NCI-H345 (cell line): ENCODE measurements at regions not wholly inside any gene's neighbourhood (a gene's known extent, or its start where the extent isn't known, plus 50 kb on each side); places are given as distances from the start of the nearest gene placed in this dataset.

Source experiments
- DNase-seq: peaks from one replicate; lab custom pipeline; 2025; lab: John Stamatoyannopoulos, UW

- DNase-seq, result no peak
Observed at GRCh38 chr1:5522531-5523145, 469.6 kb downstream of the NPHP4 start.

GRCh38 chr1:5519366-5520135, 472.7 kb downstream of the NPHP4 start:
- no peak for DNase-seq

GRCh38 chr1:5516756-5517155, 475.5 kb downstream of the NPHP4 start:
- DNase-seq, result no peak

GRCh38 chr1:5515501-5515900, 476.7 kb downstream of the NPHP4 start:
- no peak for DNase-seq

- peak; percentile 78 for DNase-seq
Observed at GRCh38 chr1:5514527-5515183, 477.6 kb downstream of the NPHP4 start.

- peak; percentile 94 for DNase-seq
Observed at GRCh38 chr1:5513846-5514526, 478.2 kb downstream of the NPHP4 start.

- DNase-seq, result no peak
Observed at GRCh38 chr1:5513179-5513578, 479.0 kb downstream of the NPHP4 start.

- no peak for DNase-seq
Observed at GRCh38 chr1:5511381-5512097, 480.7 kb downstream of the NPHP4 start.

GRCh38 chr1:5509664-5510452, 482.4 kb downstream of the NPHP4 start:
- DNase-seq, result peak; percentile 61

GRCh38 chr1:5508669-5509330, 483.4 kb downstream of the NPHP4 start:
- no peak for DNase-seq

GRCh38 chr1:5507340-5507739, 484.9 kb downstream of the NPHP4 start:
- DNase-seq, result peak; percentile 86

- DNase-seq, result no peak
Observed at GRCh38 chr1:5506634-5507033, 485.6 kb downstream of the NPHP4 start.

- DNase-seq, result no peak
Observed at GRCh38 chr1:5505944-5506343, 486.3 kb downstream of the NPHP4 start.

- no peak for DNase-seq
Observed at GRCh38 chr1:5504364-5504740, 487.9 kb downstream of the NPHP4 start.

GRCh38 chr1:5503556-5504363, 488.5 kb downstream of the NPHP4 start:
- no peak for DNase-seq

- no peak for DNase-seq
Observed at GRCh38 chr1:5502311-5503194, 489.7 kb downstream of the NPHP4 start.

GRCh38 chr1:5501206-5501930, 490.9 kb downstream of the NPHP4 start:
- peak; percentile 38 for DNase-seq

- no peak for DNase-seq
Observed at GRCh38 chr1:5500541-5500940, 491.7 kb downstream of the NPHP4 start.
